ENCODE measurements at regions not wholly inside any gene's neighbourhood (a gene's known extent, or its start where the extent isn't known, plus 50 kb on each side); places are given as distances from the start of the nearest gene placed in this dataset.

GRCh38 chr18:46311491-46311890 is 207.3 kb downstream of the HAUS1 start:
- no peak for TF ChIP-seq CTCF (IDR thresholded peaks at IDR 0.05; ENCODE audit: low read depth, low read length, missing input control)
- no peak for TF ChIP-seq REST (IDR thresholded peaks at IDR 0.05)
- TF ChIP-seq TAF1 (conservative IDR thresholded peaks at IDR 0.05), result no peak
- no peak for TF ChIP-seq MAX (IDR thresholded peaks at IDR 0.05)
- TF ChIP-seq SP1 (IDR thresholded peaks at IDR 0.05), result no peak
- TF ChIP-seq ZBTB33 (IDR thresholded peaks at IDR 0.05), result no peak
- TF ChIP-seq RAD21 (IDR thresholded peaks at IDR 0.05), result no peak
- no peak for TF ChIP-seq GABPA (IDR thresholded peaks at IDR 0.05 in 1 of 2, conservative IDR thresholded peaks at IDR 0.05 in 1 of 2)

Measured in liver (tissue), 3 donors.